ENCODE measurements at regions not wholly inside any gene's neighbourhood (a gene's known extent, or its start where the extent isn't known, plus 50 kb on each side); places are given as distances from the start of the nearest gene placed in this dataset.

DNA sequence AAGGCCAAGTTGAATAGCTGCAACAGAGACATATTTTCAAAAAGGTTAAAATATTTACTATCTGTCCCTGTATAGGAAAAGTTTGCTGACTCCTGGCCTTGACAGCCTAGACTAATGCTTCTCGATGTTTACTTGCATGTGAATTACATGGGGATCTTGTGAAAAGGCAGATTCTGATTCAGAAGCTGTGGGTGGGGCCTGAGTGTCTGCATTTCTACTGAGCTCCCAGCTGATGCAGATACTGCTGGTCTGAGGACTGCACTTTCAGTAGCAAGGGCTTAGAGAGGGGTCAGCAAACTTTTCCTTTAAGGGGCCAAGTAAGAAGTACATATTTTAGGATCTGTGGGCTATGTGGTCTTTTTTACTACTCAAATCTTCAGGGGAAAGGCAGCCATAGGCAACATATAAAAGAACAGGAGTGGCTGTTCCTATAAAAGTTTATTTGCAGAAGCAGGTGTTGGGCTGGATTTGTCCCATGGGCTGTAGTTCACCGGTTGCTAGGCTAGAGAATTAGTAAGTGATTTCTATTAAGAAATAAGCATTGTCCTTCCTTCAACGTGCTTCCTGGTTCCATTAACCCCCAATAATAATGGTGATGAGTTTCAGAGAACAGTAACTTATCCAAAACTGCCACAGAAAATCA lies 97.2 kb upstream of the PDE5A start:
- TF ChIP-seq, protein P1, sequence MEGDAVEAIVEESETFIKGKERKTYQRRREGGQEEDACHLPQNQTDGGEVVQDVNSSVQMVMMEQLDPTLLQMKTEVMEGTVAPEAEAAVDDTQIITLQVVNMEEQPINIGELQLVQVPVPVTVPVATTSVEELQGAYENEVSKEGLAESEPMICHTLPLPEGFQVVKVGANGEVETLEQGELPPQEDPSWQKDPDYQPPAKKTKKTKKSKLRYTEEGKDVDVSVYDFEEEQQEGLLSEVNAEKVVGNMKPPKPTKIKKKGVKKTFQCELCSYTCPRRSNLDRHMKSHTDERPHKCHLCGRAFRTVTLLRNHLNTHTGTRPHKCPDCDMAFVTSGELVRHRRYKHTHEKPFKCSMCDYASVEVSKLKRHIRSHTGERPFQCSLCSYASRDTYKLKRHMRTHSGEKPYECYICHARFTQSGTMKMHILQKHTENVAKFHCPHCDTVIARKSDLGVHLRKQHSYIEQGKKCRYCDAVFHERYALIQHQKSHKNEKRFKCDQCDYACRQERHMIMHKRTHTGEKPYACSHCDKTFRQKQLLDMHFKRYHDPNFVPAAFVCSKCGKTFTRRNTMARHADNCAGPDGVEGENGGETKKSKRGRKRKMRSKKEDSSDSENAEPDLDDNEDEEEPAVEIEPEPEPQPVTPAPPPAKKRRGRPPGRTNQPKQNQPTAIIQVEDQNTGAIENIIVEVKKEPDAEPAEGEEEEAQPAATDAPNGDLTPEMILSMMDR (tag by site-specific recombination; IDR thresholded peaks at IDR 0.05) = no peak
- no peak for TF ChIP-seq ZNF560 (tag by site-specific recombination; IDR thresholded peaks at IDR 0.05; ENCODE audit: borderline replicate concordance)
- no peak for TF ChIP-seq ZNF274 (IDR thresholded peaks at IDR 0.05; ENCODE audit: low read length)
- TF ChIP-seq ZNF274 (tag by site-specific recombination; IDR thresholded peaks at IDR 0.05; ENCODE audit: borderline replicate concordance) = no peak
- no peak for TF ChIP-seq MEIS1 (CRISPR knock-in tag; IDR thresholded peaks at IDR 0.05; ENCODE audit: borderline replicate concordance)
- no peak for TF ChIP-seq YY1 (tag by site-specific recombination; IDR thresholded peaks at IDR 0.05)
- TF ChIP-seq ZNF175 (tag by site-specific recombination; IDR thresholded peaks at IDR 0.05) = no peak
- no peak for TF ChIP-seq ZNF211 (tag by site-specific recombination; IDR thresholded peaks at IDR 0.05; ENCODE audit: low read depth)

Data from HEK293 (cell line).